PC-9 (cell line): ENCODE measurements at regions not wholly inside any gene's neighbourhood (a gene's known extent, or its start where the extent isn't known, plus 50 kb on each side); places are given as distances from the start of the nearest gene placed in this dataset.

Source experiments
- BruUV-seq: library from RNA; stranded (reverse); fragments of 400-500 nt; replicated peaks from 2 replicates; lab custom pipeline; 2021; lab: Mats Ljungman, UMichigan
- CTCF ChIA-PET: fragments of 300-600 bp; sonication (Branson Sonifier 250); formaldehyde crosslinking; loops from one replicate; lab custom pipeline; 2022; ENCODE audit warnings: antibody characterized with exemption; lab: Charles Lee
- POLR2A ChIA-PET: fragments of 300-600 bp; sonication (Branson Sonifier 250); formaldehyde crosslinking; loops from one replicate; lab custom pipeline; 2022; ENCODE audit warnings: antibody characterized with exemption; ENCODE audit not compliant: unreplicated experiment; lab: Charles Lee
- DNase-seq, 2 experiments: peaks; one replicate each; pipeline versions ENCODE4 v3.0.0 to v3.0.0-alpha.2; 2015 to 2022; ENCODE audit warnings: mixed read lengths in 1 of 2
- H2AFZ ChIP-seq: fragments of 200-600 bp; sonication (generic); 2 replicates; pipeline ENCODE4 v1.8.1; 2017; ENCODE audit warnings: antibody characterized with exemption
- H3F3A ChIP-seq: fragments of 200-600 bp; sonication (generic); 2 replicates; pipeline ENCODE4 v1.8.1; 2017; ENCODE audit warnings: antibody characterized with exemption, mild to moderate bottlenecking, low read depth; ENCODE audit not compliant: insufficient read depth
- H3K27ac ChIP-seq: fragments of 200-600 bp; sonication (generic); 2 replicates; pipeline ENCODE4 v1.6.1; 2016; ENCODE audit warnings: mixed run types
- H3K27me3 ChIP-seq: fragments of 200-600 bp; sonication (generic); 2 replicates; pipeline ENCODE4 v1.6.1; 2016; ENCODE audit warnings: low read depth, mixed run types; ENCODE audit not compliant: insufficient read depth
- H3K36me3 ChIP-seq: fragments of 200-600 bp; sonication (generic); 2 replicates; pipeline ENCODE4 v1.6.1; 2016; ENCODE audit warnings: low read depth, mixed run types
- H3K4me1 ChIP-seq: fragments of 200-600 bp; sonication (generic); replicated peaks from 2 replicates; pipeline ENCODE4 v1.6.1; 2016; ENCODE audit warnings: mixed run types; ENCODE audit not compliant: insufficient read depth
- H3K4me2 ChIP-seq: fragments of 200-600 bp; sonication (generic); 2 replicates; pipeline ENCODE4 v1.6.1; 2017; ENCODE audit warnings: mixed run types
- H3K4me3 ChIP-seq: fragments of 200-600 bp; sonication (generic); 2 replicates; pipeline ENCODE4 v1.6.1; 2016; ENCODE audit warnings: mixed run types
- H3K79me2 ChIP-seq: fragments of 200-600 bp; sonication (generic); 2 replicates; pipeline ENCODE4 v1.6.1; 2017; ENCODE audit warnings: low read depth, mixed run types
- H3K9me2 ChIP-seq: fragments of 200-600 bp; sonication (generic); 2 replicates; pipeline ENCODE4 v1.8.1; 2017; ENCODE audit warnings: mild to moderate bottlenecking; ENCODE audit not compliant: insufficient read depth
- H3K9me3 ChIP-seq: fragments of 200-600 bp; sonication (generic); 2 replicates; pipeline ENCODE4 v1.8.1; 2016; ENCODE audit warnings: low read depth; ENCODE audit not compliant: insufficient read depth
- H4K20me1 ChIP-seq: fragments of 200-600 bp; sonication (generic); 2 replicates; pipeline ENCODE4 v1.8.1; 2017; ENCODE audit not compliant: insufficient read depth
- EZH2 ChIP-seq: fragments of 200-600 bp; sonication (generic); IDR thresholded peaks from 2 replicates; pipeline ENCODE4 v1.8.0; 2017; ENCODE audit warnings: antibody characterized with exemption, low read depth
- intact Hi-C: fragments of 100-400 bp; cut with micrococcal nuclease; formaldehyde crosslinking; loops from one replicate; pipeline ENCODE4 v1.10.0; 2022; ENCODE audit not compliant: unreplicated experiment
- TF ChIP-seq, protein P1 (sequence below): fragments of 200-600 bp; sonication (generic); conservative IDR thresholded peaks from 2 replicates; pipeline ENCODE4 v1.6.1; 2017; ENCODE audit warnings: mixed run types, antibody characterized with exemption, mild to moderate bottlenecking, moderate library complexity

DNA sequence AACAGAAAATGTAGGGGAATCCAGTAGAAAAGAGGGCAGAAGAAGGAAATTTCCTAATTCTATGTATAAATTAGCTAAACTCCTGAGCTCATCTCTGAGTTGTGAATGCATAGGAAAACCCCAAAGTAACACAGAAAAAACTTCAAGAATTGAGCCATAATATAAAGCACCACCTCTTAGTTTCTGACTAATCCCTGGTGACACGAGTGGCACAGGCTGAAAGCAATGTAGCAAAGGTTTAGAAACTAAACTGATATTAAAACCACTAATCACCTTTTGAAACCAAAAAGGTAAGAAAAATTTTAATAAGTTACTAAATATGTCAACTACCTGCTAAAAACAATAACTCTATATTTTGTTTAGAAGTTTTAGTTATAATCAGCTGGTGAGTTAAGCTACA, 255.6 kb upstream of the NECTIN3 start:
- 0 out of 2 replicates have a peak, but pooled peaks cover 3% of the 10 kb centered on the region for H4K20me1 ChIP-seq
- DNase-seq = no peak
- no peaks in the 10 kb centered on the region for H3K9me3 ChIP-seq
- H3K27ac ChIP-seq = no peak overlapping the region
- ChIA-PET CTCF (interaction anchor here (0.5 kb wide), 1 partner anchor 264 kb away, joined by 9 read pairs; no protein-coding TSS in a partner anchor), POLR2A (no interaction called here)
- H3K9me2 ChIP-seq = no peaks in the 10 kb centered on the region
- TF ChIP-seq, protein P1, sequence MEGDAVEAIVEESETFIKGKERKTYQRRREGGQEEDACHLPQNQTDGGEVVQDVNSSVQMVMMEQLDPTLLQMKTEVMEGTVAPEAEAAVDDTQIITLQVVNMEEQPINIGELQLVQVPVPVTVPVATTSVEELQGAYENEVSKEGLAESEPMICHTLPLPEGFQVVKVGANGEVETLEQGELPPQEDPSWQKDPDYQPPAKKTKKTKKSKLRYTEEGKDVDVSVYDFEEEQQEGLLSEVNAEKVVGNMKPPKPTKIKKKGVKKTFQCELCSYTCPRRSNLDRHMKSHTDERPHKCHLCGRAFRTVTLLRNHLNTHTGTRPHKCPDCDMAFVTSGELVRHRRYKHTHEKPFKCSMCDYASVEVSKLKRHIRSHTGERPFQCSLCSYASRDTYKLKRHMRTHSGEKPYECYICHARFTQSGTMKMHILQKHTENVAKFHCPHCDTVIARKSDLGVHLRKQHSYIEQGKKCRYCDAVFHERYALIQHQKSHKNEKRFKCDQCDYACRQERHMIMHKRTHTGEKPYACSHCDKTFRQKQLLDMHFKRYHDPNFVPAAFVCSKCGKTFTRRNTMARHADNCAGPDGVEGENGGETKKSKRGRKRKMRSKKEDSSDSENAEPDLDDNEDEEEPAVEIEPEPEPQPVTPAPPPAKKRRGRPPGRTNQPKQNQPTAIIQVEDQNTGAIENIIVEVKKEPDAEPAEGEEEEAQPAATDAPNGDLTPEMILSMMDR = no peak
- no peak for TF ChIP-seq EZH2
- no peaks in the 10 kb centered on the region for H3K4me1 ChIP-seq
- H3K79me2 ChIP-seq = no peaks in the 10 kb centered on the region
- H3K27me3 ChIP-seq = no peaks in the 10 kb centered on the region
- no peak overlapping the region for H3K4me3 ChIP-seq
- BruUV-seq = no TSS peak
- no peaks in the 10 kb centered on the region for H3K36me3 ChIP-seq
- intact Hi-C loops = loop anchor here (10.0 kb wide), 1 partner anchor 259 kb away; the partner anchor contains the start of gene NECTIN3
- H2AFZ ChIP-seq = no peak overlapping the region
- H3F3A ChIP-seq = no peaks in the 10 kb centered on the region
- H3K4me2 ChIP-seq = no peak overlapping the region

GRCh38 chr3:110821586-110821985, 250.0 kb upstream of the NECTIN3 start:
- no peak overlapping the region for H3K4me2 ChIP-seq
- no peak overlapping the region for H2AFZ ChIP-seq
- H3K27me3 ChIP-seq = no peaks in the 10 kb centered on the region
- POLR2A ChIA-PET = no interaction called here
- H3K4me3 ChIP-seq = no peak overlapping the region
- H3K9me2 ChIP-seq = peaks cover 9% of the 10 kb centered on the region; the same call in 1 of the 2 replicates
- no peak overlapping the region for H3K27ac ChIP-seq
- no peaks in the 10 kb centered on the region for H3K4me1 ChIP-seq
- H3F3A ChIP-seq = no peaks in the 10 kb centered on the region
- DNase-seq = no peak
- H4K20me1 ChIP-seq = 0 out of 2 replicates have a peak, but pooled peaks cover 3% of the 10 kb centered on the region
- CTCF ChIA-PET = no interaction called here
- H3K9me3 ChIP-seq = no peaks in the 10 kb centered on the region
- no peaks in the 10 kb centered on the region for H3K36me3 ChIP-seq
- H3K79me2 ChIP-seq = no peaks in the 10 kb centered on the region
- intact Hi-C loops = no loop called here
- TF ChIP-seq, protein P1 = no peak
- TF ChIP-seq EZH2 = no peak
- BruUV-seq = no TSS peak

DNA sequence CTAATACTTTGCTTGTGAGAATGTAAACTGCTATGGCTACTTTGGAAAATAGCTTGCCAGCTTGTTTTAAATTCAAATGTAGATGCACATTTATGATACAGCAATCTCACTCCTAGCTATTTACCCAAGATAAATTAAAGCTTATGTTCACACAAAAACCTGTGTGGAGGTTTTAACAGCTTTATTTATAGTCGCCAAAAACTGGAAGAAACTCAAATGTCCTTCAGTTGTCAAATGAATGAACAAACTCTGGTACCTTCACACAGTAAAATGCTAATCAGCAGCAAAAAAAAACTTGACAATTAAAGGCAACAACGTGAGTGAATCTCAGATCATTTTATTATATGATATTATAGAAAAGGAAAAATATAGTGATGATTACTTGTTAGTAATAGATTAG, 248.6 kb upstream of the NECTIN3 start:
- no peak overlapping the region for H3K4me3 ChIP-seq
- intact Hi-C loops = no loop called here
- no peaks in the 10 kb centered on the region for H3K79me2 ChIP-seq
- H3K4me2 ChIP-seq = no peak overlapping the region
- TF ChIP-seq, protein P1 = no peak
- TF ChIP-seq EZH2 = no peak
- H3K4me1 ChIP-seq = no peaks in the 10 kb centered on the region
- no peaks in the 10 kb centered on the region for H3F3A ChIP-seq
- ChIA-PET CTCF (no interaction called here), POLR2A (no interaction called here)
- H4K20me1 ChIP-seq = 0 out of 2 replicates have a peak, but pooled peaks cover 7% of the 10 kb centered on the region
- peaks cover 9% of the 10 kb centered on the region; the same call in 1 of the 2 replicates for H3K9me2 ChIP-seq
- no peak overlapping the region for H3K27ac ChIP-seq
- H2AFZ ChIP-seq = no peak overlapping the region
- BruUV-seq = no TSS peak
- H3K27me3 ChIP-seq = no peaks in the 10 kb centered on the region
- H3K9me3 ChIP-seq = no peaks in the 10 kb centered on the region
- H3K36me3 ChIP-seq = no peaks in the 10 kb centered on the region
- no peak for DNase-seq
